ENCODE measurements at regions not wholly inside any gene's neighbourhood (a gene's known extent, or its start where the extent isn't known, plus 50 kb on each side); places are given as distances from the start of the nearest gene placed in this dataset.

DNA sequence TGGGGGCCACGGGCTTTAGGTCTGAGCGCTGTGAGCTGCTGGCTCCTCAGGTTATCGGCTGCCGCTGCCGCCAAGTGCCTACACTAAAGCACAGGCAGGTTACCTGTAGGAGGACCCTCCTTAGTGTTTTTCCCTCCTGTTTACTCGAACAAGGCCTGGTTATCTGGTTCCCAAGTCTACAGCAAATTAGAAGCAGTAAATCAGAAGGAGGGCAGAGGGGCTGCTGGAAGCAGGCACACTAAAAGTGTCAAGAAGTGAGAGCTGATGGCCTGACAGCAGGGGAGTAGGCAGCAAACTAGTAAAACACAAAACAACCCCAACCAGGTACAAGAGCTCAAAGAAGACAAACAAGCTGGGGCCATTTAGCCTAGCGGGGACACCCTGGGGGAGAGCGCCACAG is 125.0 kb upstream of the PJA1 start:
- TF ChIP-seq CTCF (IDR thresholded peaks at IDR 0.05) (no peak), POLR2AphosphoS5 (IDR thresholded peaks at IDR 0.05) (no peak)
